H9 (cell line): ENCODE measurements at regions not wholly inside any gene's neighbourhood (a gene's known extent, or its start where the extent isn't known, plus 50 kb on each side); places are given as distances from the start of the nearest gene placed in this dataset.

Experiments
- DNase-seq: peaks from one replicate; pipeline ENCODE4 v3.0.0-alpha.2; 2017
- H2AFZ ChIP-seq: one replicate; pipeline ENCODE4 v1.6.1; 2013; ENCODE audit warnings: mild to moderate bottlenecking, low read length, control low read depth, moderate library complexity
- H2AK5ac ChIP-seq: 2 replicates; pipeline ENCODE4 v1.6.1; 2013; ENCODE audit warnings: low read length, control low read depth, mixed read lengths; ENCODE audit not compliant: insufficient read length
- H2BK120ac ChIP-seq: one replicate; pipeline ENCODE4 v1.6.1; 2013; ENCODE audit warnings: low read depth, mild to moderate bottlenecking, low read length, control low read depth, inconsistent platforms; ENCODE audit not compliant: poor library complexity, severe bottlenecking
- H2BK12ac ChIP-seq: 2 replicates; pipeline ENCODE4 v1.6.1; 2013; ENCODE audit warnings: low read length, control low read depth, mixed read lengths, low read depth; ENCODE audit not compliant: insufficient read length
- H2BK15ac ChIP-seq: 2 replicates; pipeline ENCODE4 v1.6.1; 2013; ENCODE audit warnings: low read depth, low read length, control low read depth
- H2BK20ac ChIP-seq: one replicate; pipeline ENCODE4 v1.6.1; 2013; ENCODE audit warnings: low read depth, mild to moderate bottlenecking, low read length, control low read depth, inconsistent platforms; ENCODE audit not compliant: poor library complexity, severe bottlenecking
- H2BK5ac ChIP-seq: 2 replicates; pipeline ENCODE4 v1.6.1; 2013; ENCODE audit warnings: low read length, control low read depth, mixed read lengths; ENCODE audit not compliant: insufficient read length
- H3K14ac ChIP-seq: 2 replicates; pipeline ENCODE4 v1.6.1; 2013; ENCODE audit warnings: low read length, control low read depth; ENCODE audit not compliant: insufficient read depth
- H3K18ac ChIP-seq: 2 replicates; pipeline ENCODE4 v1.6.1; 2013; ENCODE audit warnings: low read depth, mild to moderate bottlenecking, mixed read lengths, low read length, control low read depth; ENCODE audit not compliant: insufficient read length
- H3K23ac ChIP-seq: 2 replicates; pipeline ENCODE4 v1.6.1; 2013; ENCODE audit warnings: low read length, control low read depth, mixed read lengths, low read depth; ENCODE audit not compliant: insufficient read length
- H3K23me2 ChIP-seq: 2 replicates; pipeline ENCODE4 v1.6.1; 2013; ENCODE audit warnings: low read depth, mild to moderate bottlenecking, mixed read lengths, low read length, control low read depth; ENCODE audit not compliant: insufficient read length, poor library complexity, severe bottlenecking
- H3K27ac ChIP-seq: 2 replicates; pipeline ENCODE4 v1.5.1; 2013; ENCODE audit warnings: low read length, control low read depth, mixed read lengths, low read depth; ENCODE audit not compliant: insufficient read length
- H3K27me3 ChIP-seq: 2 replicates; pipeline ENCODE4 v1.6.1; 2013; ENCODE audit warnings: low read length, control low read depth, inconsistent platforms; ENCODE audit not compliant: insufficient read depth
- H3K4ac ChIP-seq: 2 replicates; pipeline ENCODE4 v1.6.1; 2013; ENCODE audit warnings: low read depth, mild to moderate bottlenecking, control low read depth, inconsistent platforms, low read length, moderate library complexity
- H3K4me1 ChIP-seq: 2 replicates; pipeline ENCODE4 v1.6.1; 2013; ENCODE audit warnings: low read length, control low read depth, inconsistent platforms; ENCODE audit not compliant: insufficient read depth
- H3K4me2 ChIP-seq: 2 replicates; pipeline ENCODE4 v1.6.1; 2013; ENCODE audit warnings: low read length, control low read depth, mixed read lengths; ENCODE audit not compliant: insufficient read length, insufficient read depth
- H3K56ac ChIP-seq: 2 replicates; pipeline ENCODE4 v1.6.1; 2013; ENCODE audit warnings: low read depth, mild to moderate bottlenecking, mixed read lengths, low read length, control low read depth; ENCODE audit not compliant: insufficient read length
- H3K79me1 ChIP-seq: 2 replicates; pipeline ENCODE4 v1.6.1; 2013; ENCODE audit warnings: low read depth, mild to moderate bottlenecking, moderate library complexity, low read length, control low read depth, inconsistent platforms; ENCODE audit not compliant: insufficient read depth, poor library complexity, severe bottlenecking
- H3K79me2 ChIP-seq: 2 replicates; pipeline ENCODE4 v1.6.1; 2013; ENCODE audit warnings: low read length, control low read depth, inconsistent platforms; ENCODE audit not compliant: insufficient read depth
- H3K9ac ChIP-seq: 2 replicates; pipeline ENCODE4 v1.6.1; 2013; ENCODE audit warnings: low read length, control low read depth, mixed read lengths; ENCODE audit not compliant: insufficient read length; ENCODE audit errors: extremely low read depth
- H3K9me3 ChIP-seq: one replicate; pipeline ENCODE4 v1.6.1; 2013; ENCODE audit warnings: low read depth, low read length, inconsistent platforms; ENCODE audit not compliant: control insufficient read depth
- H3T11ph ChIP-seq: one replicate; pipeline ENCODE4 v1.6.1; 2013; ENCODE audit warnings: mild to moderate bottlenecking, low read length, control low read depth, inconsistent platforms
- H4K20me1 ChIP-seq: one replicate; pipeline ENCODE4 v1.6.1; 2013; ENCODE audit not compliant: control insufficient read depth, insufficient read length, insufficient read depth
- H4K5ac ChIP-seq: 2 replicates; pipeline ENCODE4 v1.6.1; 2013; ENCODE audit warnings: low read depth, mild to moderate bottlenecking, mixed read lengths, low read length, control low read depth; ENCODE audit not compliant: insufficient read length
- H4K8ac ChIP-seq: replicated peaks from 2 replicates; pipeline ENCODE4 v1.6.1; 2013; ENCODE audit warnings: low read length, control low read depth, mixed read lengths, low read depth; ENCODE audit not compliant: insufficient read length
- H4K91ac ChIP-seq: 2 replicates; pipeline ENCODE4 v1.6.1; 2013; ENCODE audit warnings: low read depth, mild to moderate bottlenecking, moderate library complexity, mixed read lengths, low read length, control low read depth; ENCODE audit not compliant: insufficient read length
- H3K27ac Mint-ChIP-seq, 3 experiments: 2 replicates in 2 of 3; 3 replicates in 1 of 3; pipeline ENCODE4 v1.8.0; 2020 to 2021; ENCODE audit warnings: mixed read lengths in 3 of 3, mild to moderate bottlenecking in 1 of 3, moderate library complexity in 1 of 3
- H3K27me3 Mint-ChIP-seq: 2 replicates; pipeline ENCODE4 v1.8.0; 2021; ENCODE audit warnings: low read depth, mild to moderate bottlenecking, moderate library complexity, mixed read lengths
- H3K36me3 Mint-ChIP-seq, 3 experiments: 2 replicates in 2 of 3; 3 replicates in 1 of 3; pipeline ENCODE4 v1.8.0; 2020 to 2021; ENCODE audit warnings: low read depth in 3 of 3, mixed read lengths in 3 of 3; ENCODE audit not compliant: insufficient read depth in 1 of 3
- H3K4me1 Mint-ChIP-seq, 2 experiments: 2 replicates each; pipeline ENCODE4 v1.8.0; 2020; ENCODE audit warnings: mixed read lengths in 2 of 2
- H3K4me3 Mint-ChIP-seq, 2 experiments: 2 replicates in 1 of 2; 3 replicates in 1 of 2; pipeline ENCODE4 v1.8.0; 2020 to 2021; ENCODE audit warnings: mild to moderate bottlenecking in 2 of 2, mixed read lengths in 2 of 2, moderate library complexity in 1 of 2
- H3K9me3 Mint-ChIP-seq, 2 experiments: 2 replicates in 1 of 2; 3 replicates in 1 of 2; pipeline ENCODE4 v1.8.0; 2020; ENCODE audit warnings: mild to moderate bottlenecking in 2 of 2, mixed read lengths in 2 of 2, moderate library complexity in 1 of 2
- CTCF ChIP-seq: fragments of 200-600 bp; sonication (generic); conservative IDR thresholded peaks from 3 replicates; pipeline ENCODE4 v1.8.0; 2021; ENCODE audit warnings: antibody characterized with exemption, mild to moderate bottlenecking
- WGBS: extraction: QIAGEN DNeasy Blood & Tissue Kit; methylation state at CpG from one replicate; pipeline ENCODE4 v1.1.7; 2013; ENCODE audit warnings: missing lambda C conversion rate, low lambda C conversion rate, mixed read lengths; ENCODE audit not compliant: insufficient read length; ENCODE audit errors: extremely low coverage; 5-methylcytosine and 5-hydroxymethylcytosine counted together

DNA sequence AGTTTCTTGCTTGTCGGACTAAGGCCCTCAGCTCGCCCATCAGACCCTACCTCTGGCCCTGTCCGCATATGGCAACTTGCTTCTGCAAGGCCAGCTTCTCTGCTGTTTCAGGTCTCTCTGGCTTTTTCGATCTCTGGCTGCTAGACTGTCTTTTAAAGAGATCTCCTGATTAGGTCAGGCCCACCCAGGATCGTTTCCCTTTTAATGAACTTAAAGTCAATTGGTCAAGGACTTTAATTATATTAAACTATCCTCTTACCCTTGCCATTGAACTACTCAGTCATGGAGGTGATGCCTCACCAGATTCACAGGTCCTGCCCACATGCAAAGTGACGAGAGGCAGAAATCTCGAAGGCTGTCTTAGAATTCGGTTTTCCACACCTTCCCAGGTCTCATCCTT, 670.9 kb downstream of the GATA3 start:
- H3K18ac ChIP-seq: no peak overlapping the region
- WGBS: no CpG with 5 or more reads among the region's 8 CpGs
- H3K27ac ChIP-seq: no peak overlapping the region
- Mint-ChIP-seq H3K36me3 (peaks cover 0 to 4% (median 1%) of the 10 kb centered on the region in 3 experiments; a peak in 1 of 7 replicates), H3K27ac (no peak overlapping the region), H3K4me1 (peaks cover 0 to 6% of the 10 kb centered on the region in 2 experiments; a peak in 2 of 4 replicates), H3K9me3 (peaks cover 5 to 11% of the 10 kb centered on the region in 2 experiments; a peak in 4 of 5 replicates), H3K4me3 (no peak overlapping the region), H3K27me3 (no peaks in the 10 kb centered on the region; the same call in 1 of the 2 replicates)
- no peak overlapping the region for H3K14ac ChIP-seq
- no peak overlapping the region for H3T11ph ChIP-seq
- H4K20me1 ChIP-seq: no peaks in the 10 kb centered on the region
- TF ChIP-seq CTCF: no peak
- H3K9ac ChIP-seq: no peak overlapping the region
- no peak overlapping the region for H4K5ac ChIP-seq
- no peak for DNase-seq
- H3K23ac ChIP-seq: no peak overlapping the region
- no peak overlapping the region for H2AFZ ChIP-seq
- H3K4ac ChIP-seq: no peak overlapping the region
- no peak overlapping the region for H4K8ac ChIP-seq
- H3K79me1 ChIP-seq: no peaks in the 10 kb centered on the region
- H4K91ac ChIP-seq: no peak overlapping the region
- no peak overlapping the region for H2BK5ac ChIP-seq
- H2BK12ac ChIP-seq: no peak overlapping the region
- H3K4me2 ChIP-seq: no peak overlapping the region
- H3K23me2 ChIP-seq: no peaks in the 10 kb centered on the region
- no peak overlapping the region for H3K56ac ChIP-seq
- H2BK15ac ChIP-seq: no peak overlapping the region
- H2BK20ac ChIP-seq: no peak overlapping the region
- H3K79me2 ChIP-seq: no peaks in the 10 kb centered on the region
- H3K27me3 ChIP-seq: no peaks in the 10 kb centered on the region
- no peak overlapping the region for H2AK5ac ChIP-seq
- no peaks in the 10 kb centered on the region for H3K9me3 ChIP-seq
- H3K4me1 ChIP-seq: no peaks in the 10 kb centered on the region
- H2BK120ac ChIP-seq: no peak overlapping the region
